Activated naive CD4-positive, alpha-beta T cell treated with anti-CD3 and anti-CD28 coated beads, Interleukin-2, amount 10 ng/mL, durations not matched to agents 7 days and 5 days (primary cell): ENCODE measurements at regions not wholly inside any gene's neighbourhood (a gene's known extent, or its start where the extent isn't known, plus 50 kb on each side); places are given as distances from the start of the nearest gene placed in this dataset.
"Not testable (repeated sequence)": the region's sequence is repeated elsewhere in the genome, so short reads cannot be mapped to it uniquely, and the experiment has no call there.

ENCODE experiments used
- CTCF ChIA-PET: fragments of 350-600 bp; sonication (Branson Sonifier 250); formaldehyde crosslinking; loops from one replicate; lab custom pipeline; 2021; ENCODE audit warnings: antibody characterized with exemption; lab: Charles Lee
- DNase-seq: peaks from one replicate; pipeline ENCODE4 v3.0.0-alpha.2; 2020
- H3K27ac Mint-ChIP-seq: one replicate; pipeline ENCODE4 v1.8.0; 2021; ENCODE audit warnings: mild to moderate bottlenecking, moderate library complexity, mixed read lengths
- H3K27me3 Mint-ChIP-seq: one replicate; pipeline ENCODE4 v1.8.0; 2021; ENCODE audit warnings: mild to moderate bottlenecking, mixed read lengths
- H3K36me3 Mint-ChIP-seq: one replicate; pipeline ENCODE4 v1.8.0; 2021; ENCODE audit warnings: mixed read lengths
- H3K4me1 Mint-ChIP-seq: one replicate; pipeline ENCODE4 v1.8.0; 2021; ENCODE audit warnings: mixed read lengths
- H3K4me3 Mint-ChIP-seq: one replicate; pipeline ENCODE4 v1.8.0; 2021; ENCODE audit warnings: mild to moderate bottlenecking, moderate library complexity, mixed read lengths
- H3K9me3 Mint-ChIP-seq: one replicate; pipeline ENCODE4 v1.8.0; 2021; ENCODE audit warnings: mixed read lengths

DNA sequence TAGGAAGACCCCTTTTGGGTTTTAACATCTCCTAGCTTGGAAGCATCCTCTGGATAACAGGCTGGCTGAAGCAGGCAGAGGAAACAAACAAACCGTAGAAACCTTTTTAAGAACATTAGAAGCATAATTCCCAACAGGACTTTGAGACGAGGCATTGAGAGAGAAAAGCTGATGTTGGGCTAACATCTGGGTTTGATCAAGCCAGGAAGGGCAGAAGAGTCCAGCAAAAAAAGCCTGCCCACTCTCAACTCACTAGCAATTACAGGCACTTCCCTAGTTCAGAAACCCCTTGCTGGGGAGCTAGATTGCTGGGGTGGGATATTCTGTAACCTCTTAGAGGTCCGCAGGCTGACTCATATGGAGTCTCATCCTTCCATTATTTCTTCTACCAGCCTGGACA, 75.4 kb upstream of the CTNNA1 start:
- Mint-ChIP-seq H3K4me3 (no peak overlapping the region), H3K27ac (no peak overlapping the region), H3K27me3 (peaks cover 62% of the 10 kb centered on the region), H3K36me3 (peaks cover 4% of the 10 kb centered on the region), H3K4me1 (no peaks in the 10 kb centered on the region), H3K9me3 (peaks cover 18% of the 10 kb centered on the region)
- CTCF ChIA-PET: no interaction called here
- DNase-seq: no peak

DNA sequence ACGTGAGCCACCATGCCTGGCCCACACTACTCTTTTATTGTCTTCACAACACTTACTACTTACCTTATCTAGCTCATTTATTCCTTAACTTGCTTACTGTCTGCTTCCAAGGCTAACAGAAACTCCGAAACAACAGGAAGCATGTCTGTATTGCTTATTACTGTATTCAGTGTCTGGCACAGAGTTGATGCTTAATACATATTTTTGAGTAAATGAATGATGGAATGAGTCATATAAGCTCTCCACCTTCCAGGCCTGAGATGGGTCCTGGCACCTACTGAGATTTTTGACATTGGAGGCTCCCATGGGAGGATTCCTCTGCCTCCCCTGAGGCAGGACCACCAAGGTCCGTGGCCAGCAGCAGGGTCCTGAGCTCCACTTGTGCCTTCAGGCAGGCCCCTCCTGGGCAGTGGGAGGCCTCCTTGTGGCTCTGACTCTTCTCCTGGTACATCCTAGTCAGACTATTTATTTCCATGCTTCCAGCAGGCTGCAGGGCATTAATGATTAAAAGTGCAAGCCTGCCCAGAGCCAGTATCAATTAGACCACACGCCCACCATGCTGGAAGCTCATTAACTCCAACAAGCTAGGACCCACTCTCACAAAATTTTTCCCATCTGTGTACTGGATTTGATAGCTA, 76.5 kb upstream of the CTNNA1 start:
- Mint-ChIP-seq H3K27ac (no peak overlapping the region), H3K4me1 (no peaks in the 10 kb centered on the region), H3K27me3 (peaks cover 71% of the 10 kb centered on the region), H3K9me3 (peaks cover 18% of the 10 kb centered on the region), H3K36me3 (peaks cover 4% of the 10 kb centered on the region), H3K4me3 (no peak overlapping the region)
- DNase-seq: no peak
- CTCF ChIA-PET: no interaction called here

DNA sequence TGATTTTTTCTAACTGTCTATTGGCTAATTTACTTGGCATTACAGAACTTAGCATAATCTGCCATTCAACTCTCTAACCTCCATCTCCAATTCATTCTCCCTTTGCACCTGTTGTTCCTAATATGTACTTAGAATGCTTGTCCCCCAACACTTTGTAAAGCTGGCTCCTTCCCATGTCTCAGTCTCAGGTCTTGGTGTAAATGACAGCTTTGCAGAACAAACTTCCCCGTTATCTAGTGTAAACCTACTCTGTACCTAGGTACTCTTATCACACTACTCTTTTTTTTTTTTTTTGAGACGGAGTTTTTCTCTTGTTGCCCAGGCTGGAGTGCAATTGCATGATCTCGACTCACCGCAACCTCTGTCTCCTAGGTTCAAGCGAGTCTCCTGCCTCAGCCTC, 77.2 kb upstream of the CTNNA1 start:
- H3K4me1 Mint-ChIP-seq: no peaks in the 10 kb centered on the region
- peaks cover 4% of the 10 kb centered on the region for H3K36me3 Mint-ChIP-seq

DNA sequence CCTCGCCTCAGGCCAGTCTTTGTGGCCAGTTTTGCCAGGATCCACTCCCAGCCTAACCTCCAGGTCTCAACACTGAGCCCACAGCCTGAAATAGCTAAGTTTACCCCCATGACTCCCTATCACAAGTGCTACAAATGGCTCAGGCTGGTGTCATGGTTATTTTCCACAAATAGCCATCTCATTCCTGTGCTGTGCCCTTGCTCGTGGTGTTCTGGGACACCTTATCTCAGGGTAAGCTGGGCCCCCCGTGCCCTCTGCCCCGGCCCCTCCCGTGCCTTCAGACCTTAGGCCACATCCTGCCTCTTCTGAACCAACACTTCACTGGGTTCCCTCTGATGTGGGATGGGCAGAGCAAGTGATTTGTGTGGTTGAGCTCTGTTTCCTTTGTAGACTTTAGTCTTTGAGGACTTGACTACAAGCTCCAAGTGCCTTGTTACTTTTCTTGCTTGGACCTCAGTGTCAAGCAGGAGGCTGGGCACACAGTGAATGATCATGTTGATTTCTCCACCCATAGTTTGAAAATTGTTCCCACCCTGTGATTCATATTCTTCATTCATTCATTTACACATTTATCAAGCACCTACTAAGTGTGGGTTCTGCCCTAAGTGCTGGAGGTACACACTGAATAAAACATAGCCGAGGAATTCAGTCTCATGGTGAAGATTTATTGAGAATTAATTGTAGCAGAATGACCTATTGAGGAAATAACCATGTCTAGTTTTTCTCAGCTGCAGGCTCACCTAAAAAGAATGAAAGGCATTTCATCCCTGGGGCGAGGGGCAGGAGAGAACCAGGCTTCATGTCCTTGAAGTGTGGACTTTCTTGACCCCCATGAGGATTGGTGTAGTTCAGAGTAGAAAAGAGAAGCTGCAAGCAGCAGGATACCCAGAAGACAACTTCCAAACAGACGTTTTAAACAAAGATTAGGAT, 84.5 kb upstream of the CTNNA1 start:
- H3K4me3 Mint-ChIP-seq: no peak overlapping the region
- peaks cover 100% of the 10 kb centered on the region for H3K27me3 Mint-ChIP-seq
- CTCF ChIA-PET: interaction anchor here (0.6 kb wide), 1 partner anchor 603 kb away, joined by 3 read pairs; no protein-coding TSS in a partner anchor
- no peak overlapping the region for H3K27ac Mint-ChIP-seq
- H3K4me1 Mint-ChIP-seq: peaks cover 18% of the 10 kb centered on the region
- DNase-seq: peak; percentile 72
- no peaks in the 10 kb centered on the region for H3K36me3 Mint-ChIP-seq
- peaks cover 4% of the 10 kb centered on the region for H3K9me3 Mint-ChIP-seq

More for the DNA sequence above, 77.2 kb upstream of the CTNNA1 start:
- CTCF ChIA-PET: no interaction called here
- DNase-seq: no peak
- Mint-ChIP-seq H3K9me3 (peaks cover 18% of the 10 kb centered on the region), H3K4me3 (no peak overlapping the region), H3K27me3 (peaks cover 75% of the 10 kb centered on the region), H3K27ac (no peak overlapping the region)

DNA sequence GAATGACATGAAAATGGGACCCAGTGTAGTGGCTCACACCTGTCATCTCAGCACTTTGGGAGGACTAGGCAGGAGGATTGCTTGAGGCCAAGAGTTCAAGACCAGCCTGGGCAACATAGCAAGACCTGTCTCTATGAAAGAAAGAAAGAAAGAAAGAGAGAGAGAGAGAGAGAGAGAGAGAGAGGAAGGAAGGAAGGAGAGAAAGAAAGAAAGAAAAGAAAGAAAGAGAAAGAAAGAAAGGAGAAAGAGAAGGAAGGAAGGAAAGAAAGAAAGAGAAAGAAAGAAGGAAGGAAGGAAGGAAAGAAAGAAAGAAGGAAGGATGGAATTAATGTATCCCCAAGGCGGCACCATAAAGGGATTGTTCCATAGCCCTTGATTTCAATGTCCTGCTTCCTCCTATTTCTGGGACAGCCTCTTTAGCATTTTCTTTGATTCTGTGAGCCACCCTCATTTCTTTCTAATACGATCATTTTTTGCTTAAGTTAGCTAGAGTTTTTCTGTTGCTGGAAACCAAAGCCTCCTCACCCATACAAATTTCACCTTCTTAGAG, 85.4 kb upstream of the CTNNA1 start:
- H3K9me3 Mint-ChIP-seq, CTCF ChIA-PET, H3K36me3 Mint-ChIP-seq, H3K27ac Mint-ChIP-seq, H3K4me3 Mint-ChIP-seq, DNase-seq: not testable (repeated sequence)
- Mint-ChIP-seq H3K4me1 (peaks cover 27% of the 10 kb centered on the region), H3K27me3 (peaks cover 100% of the 10 kb centered on the region)

DNA sequence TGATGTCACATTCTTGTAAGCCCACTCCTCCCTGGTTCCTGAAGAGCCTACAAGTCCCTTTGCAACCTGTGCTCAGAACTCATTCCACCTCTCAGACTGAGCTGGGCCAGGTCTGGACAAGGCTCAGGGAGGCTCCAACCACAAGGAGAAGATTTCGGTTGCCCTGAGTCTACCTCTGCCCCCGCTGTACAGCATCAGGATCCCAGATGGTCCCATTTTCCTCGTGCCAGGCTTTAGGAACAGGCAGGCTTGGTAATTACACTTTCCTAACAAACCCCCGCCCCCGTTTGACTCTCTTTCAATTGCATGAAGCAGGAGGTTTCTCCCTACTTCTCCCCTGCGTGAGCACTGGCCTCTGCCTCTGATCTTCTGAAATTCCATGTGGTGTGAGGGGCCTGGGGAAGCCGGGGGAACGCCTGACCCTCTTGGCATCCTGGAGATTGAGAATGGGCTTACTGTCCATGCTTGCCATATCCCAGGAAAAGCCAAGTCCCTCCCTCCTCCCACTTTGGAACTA, 86.9 kb upstream of the CTNNA1 start:
- Mint-ChIP-seq H3K27me3 (peaks cover 100% of the 10 kb centered on the region), H3K9me3 (no peaks in the 10 kb centered on the region), H3K4me1 (peaks cover 34% of the 10 kb centered on the region), H3K27ac (no peak overlapping the region), H3K4me3 (no peak overlapping the region), H3K36me3 (no peaks in the 10 kb centered on the region)
- no peak for DNase-seq
- CTCF ChIA-PET: no interaction called here

DNA sequence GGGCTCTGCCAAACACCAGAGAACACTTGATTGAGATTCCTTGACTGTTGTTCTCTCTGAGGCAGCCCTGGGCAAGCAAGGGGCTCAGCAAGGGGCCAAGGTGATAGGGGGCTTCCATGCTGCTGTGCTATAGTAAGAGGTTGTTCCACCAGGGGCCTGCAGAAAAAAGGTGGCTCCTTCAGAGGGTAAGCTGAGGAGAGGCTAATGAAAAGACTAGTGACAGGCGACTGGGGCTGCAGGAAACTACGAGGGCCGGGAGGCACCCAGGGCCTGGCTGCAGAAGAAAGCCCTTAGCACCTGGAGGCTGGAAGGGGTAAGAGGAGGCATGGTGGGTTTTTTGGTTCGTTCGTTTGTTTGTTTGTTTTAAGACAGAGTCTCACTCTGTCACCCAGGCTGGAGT, 88.0 kb upstream of the CTNNA1 start:
- Mint-ChIP-seq H3K36me3 (no peaks in the 10 kb centered on the region), H3K27me3 (peaks cover 100% of the 10 kb centered on the region), H3K4me3 (no peak overlapping the region), H3K4me1 (peaks cover 34% of the 10 kb centered on the region), H3K9me3 (no peaks in the 10 kb centered on the region), H3K27ac (no peak overlapping the region)
- CTCF ChIA-PET: no interaction called here
- DNase-seq: no peak

DNA sequence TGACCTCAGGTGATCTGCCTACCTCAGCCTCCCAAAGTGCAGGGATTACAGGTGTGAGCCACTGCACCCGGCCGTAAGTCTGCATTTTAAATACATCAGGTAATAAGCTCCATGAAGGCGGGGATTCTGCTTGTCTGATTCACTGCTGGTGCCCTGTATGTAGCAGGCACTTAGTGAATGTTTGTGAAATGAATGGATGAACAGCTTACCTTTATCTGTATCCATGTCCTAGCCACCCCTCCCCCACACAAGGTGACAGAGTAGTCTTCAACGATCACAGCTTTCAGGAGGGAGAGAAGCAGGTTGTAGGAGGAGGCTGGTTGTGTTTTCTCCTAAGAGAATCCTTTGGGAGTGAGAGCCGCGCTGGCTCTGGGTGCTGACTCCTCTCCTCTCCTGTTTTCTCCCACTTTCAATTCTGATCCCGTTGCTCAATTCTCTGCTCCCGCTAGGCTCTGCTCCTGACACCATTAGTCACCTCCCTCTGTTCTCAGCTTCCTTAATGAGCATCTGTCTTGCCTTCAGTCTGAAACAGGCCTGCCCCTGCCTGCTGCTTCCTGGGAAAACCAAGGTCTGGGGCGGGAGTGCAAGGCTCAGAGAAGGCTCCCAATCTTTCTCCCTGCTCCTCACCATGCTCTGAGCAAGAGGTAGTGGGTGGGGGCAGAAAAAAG, 88.8 kb upstream of the CTNNA1 start:
- no peak for DNase-seq
- Mint-ChIP-seq H3K4me3 (no peak overlapping the region), H3K36me3 (no peaks in the 10 kb centered on the region), H3K4me1 (peaks cover 34% of the 10 kb centered on the region), H3K27me3 (peaks cover 100% of the 10 kb centered on the region), H3K9me3 (no peaks in the 10 kb centered on the region), H3K27ac (no peak overlapping the region)
- CTCF ChIA-PET: no interaction called here

DNA sequence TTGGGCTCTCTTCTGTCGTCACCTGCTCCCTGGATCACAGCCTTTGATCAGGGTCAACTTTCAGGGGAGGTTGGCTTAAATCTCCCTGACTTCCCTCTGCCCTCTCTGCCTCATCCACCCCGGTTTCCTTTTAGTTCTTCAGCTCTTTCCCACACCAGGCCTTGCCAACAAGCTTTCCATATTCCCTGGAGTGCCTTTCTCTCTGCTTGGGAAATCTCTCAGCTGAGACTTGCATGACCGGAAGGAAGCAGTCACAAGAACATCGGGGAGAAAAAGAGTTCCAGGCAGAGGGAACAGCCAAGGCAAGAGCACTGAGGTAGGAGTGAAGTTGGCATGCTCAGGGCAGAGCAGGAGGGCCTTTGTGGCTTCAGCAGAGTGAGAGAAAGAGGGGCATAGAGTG, 88.4 kb upstream of the HSPA9 start:
- Mint-ChIP-seq H3K9me3 (no peaks in the 10 kb centered on the region), H3K4me1 (peaks cover 26% of the 10 kb centered on the region), H3K4me3 (no peak overlapping the region), H3K36me3 (no peaks in the 10 kb centered on the region), H3K27me3 (peaks cover 100% of the 10 kb centered on the region), H3K27ac (no peak overlapping the region)
- CTCF ChIA-PET: no interaction called here
- no peak for DNase-seq

DNA sequence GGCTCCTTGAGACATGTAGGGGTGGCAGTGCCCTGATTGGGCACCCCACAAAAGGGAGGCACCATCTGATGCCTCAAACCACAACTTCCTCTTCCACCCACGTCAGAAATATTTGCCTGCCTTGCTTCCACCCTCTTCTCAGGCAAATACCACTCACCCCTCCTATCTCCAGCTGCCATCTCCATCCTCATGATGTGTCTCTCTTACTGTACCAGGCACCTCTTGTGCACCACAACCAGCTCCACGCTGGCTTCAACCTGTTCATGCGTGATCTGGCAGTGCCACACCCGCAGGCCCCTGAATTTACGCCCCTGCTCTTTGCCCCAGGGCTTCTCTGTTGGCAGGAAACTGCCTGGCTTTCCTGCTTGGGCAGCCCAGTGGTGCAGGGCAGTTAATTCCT, 87.8 kb upstream of the HSPA9 start:
- Mint-ChIP-seq H3K27me3 (peaks cover 100% of the 10 kb centered on the region), H3K4me1 (peaks cover 21% of the 10 kb centered on the region), H3K36me3 (no peaks in the 10 kb centered on the region), H3K9me3 (no peaks in the 10 kb centered on the region), H3K27ac (no peak overlapping the region), H3K4me3 (no peak overlapping the region)
- DNase-seq: peak; percentile 34
- CTCF ChIA-PET: no interaction called here

DNA sequence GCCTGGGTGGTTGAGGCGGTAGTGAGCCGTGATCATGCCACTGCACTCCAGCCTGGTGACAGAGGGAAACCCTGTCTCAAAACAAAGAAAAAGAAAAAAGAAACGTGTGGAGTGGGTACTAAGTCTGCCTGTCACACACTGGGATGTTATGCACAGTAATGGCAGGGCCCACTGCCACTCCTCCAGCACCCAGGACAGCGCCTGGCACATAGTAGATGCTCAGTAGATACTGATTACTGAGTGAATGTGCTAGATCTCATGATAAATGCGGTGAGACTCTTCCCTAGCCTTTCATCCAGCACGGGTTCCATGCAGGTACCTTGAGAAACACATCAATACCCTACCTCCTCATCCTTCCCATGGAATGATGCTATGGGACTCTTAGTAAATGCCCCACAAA, 87.4 kb upstream of the HSPA9 start:
- H3K36me3 Mint-ChIP-seq: no peaks in the 10 kb centered on the region
- DNase-seq: peak; percentile 61
- H3K9me3 Mint-ChIP-seq: no peaks in the 10 kb centered on the region
- H3K4me1 Mint-ChIP-seq: peaks cover 17% of the 10 kb centered on the region
- H3K4me3 Mint-ChIP-seq: no peak overlapping the region
- CTCF ChIA-PET: no interaction called here
- H3K27ac Mint-ChIP-seq: no peak overlapping the region
- peaks cover 100% of the 10 kb centered on the region for H3K27me3 Mint-ChIP-seq

DNA sequence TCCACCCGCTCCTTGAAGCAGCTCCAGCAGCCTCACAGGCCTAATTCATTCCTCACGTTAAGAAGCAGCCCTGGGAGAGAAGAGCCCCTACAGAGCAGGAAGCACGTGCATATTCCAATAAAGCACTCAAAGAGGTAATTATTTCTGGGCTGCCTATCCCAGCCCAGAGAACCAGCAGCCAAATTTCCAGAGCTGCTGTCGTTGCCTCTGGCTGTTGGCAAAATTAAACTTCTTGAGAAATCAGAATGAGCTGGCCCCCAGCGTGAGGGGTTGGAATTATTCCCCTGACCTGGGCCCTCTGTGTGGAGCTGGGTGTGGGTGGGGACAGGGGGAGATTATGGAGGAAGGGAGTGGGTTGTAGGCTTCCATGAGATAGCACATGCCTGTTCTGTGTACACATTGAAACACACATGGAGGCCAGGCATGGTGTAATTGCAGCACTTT, 86.8 kb upstream of the HSPA9 start:
- Mint-ChIP-seq H3K4me1 (peaks cover 16% of the 10 kb centered on the region), H3K4me3 (no peak overlapping the region), H3K27me3 (peaks cover 100% of the 10 kb centered on the region), H3K27ac (no peak overlapping the region), H3K9me3 (no peaks in the 10 kb centered on the region), H3K36me3 (no peaks in the 10 kb centered on the region)
- no peak for DNase-seq
- CTCF ChIA-PET: no interaction called here

DNA sequence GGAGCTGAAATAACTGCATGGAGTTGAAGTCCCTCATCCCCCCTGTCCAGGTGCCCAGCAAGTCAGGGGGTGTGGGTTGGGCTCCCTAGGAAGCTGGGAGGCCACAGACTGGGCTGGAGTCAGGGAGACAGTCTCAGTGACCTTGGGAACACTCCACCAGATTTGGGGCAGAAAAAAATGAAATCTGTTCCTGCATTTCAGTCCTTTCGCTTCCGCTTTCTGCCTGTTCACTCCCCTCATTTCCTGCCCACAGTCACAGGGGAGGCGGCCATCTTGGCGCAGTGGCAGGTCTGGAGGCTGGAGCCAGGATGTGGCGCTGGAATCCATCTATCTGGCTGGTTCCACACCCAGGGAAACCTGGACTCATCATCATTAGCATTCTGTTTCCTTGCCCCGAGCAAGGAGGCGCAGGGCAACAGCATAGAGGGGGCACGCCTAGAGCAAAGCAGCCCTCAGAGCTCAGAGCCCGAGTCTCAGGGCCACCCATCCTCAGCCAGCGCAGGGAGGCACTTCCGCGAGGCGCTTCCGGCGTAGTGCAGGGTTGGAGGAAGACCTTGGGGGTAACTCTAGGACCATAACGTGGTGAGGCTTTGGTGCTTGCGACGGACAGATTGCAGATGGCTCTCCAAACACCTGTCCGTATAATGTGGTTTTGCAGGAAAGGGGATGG, 86.2 kb upstream of the HSPA9 start:
- CTCF ChIA-PET: no interaction called here
- Mint-ChIP-seq H3K4me3 (no peak overlapping the region), H3K27ac (no peak overlapping the region), H3K9me3 (no peaks in the 10 kb centered on the region), H3K4me1 (peaks cover 16% of the 10 kb centered on the region), H3K27me3 (peaks cover 100% of the 10 kb centered on the region), H3K36me3 (no peaks in the 10 kb centered on the region)
- DNase-seq: no peak
